ENCODE measurements at regions not wholly inside any gene's neighbourhood (a gene's known extent, or its start where the extent isn't known, plus 50 kb on each side); places are given as distances from the start of the nearest gene placed in this dataset.

GRCh38 chr9:121592265-121592664 is 59.2 kb upstream of the DAB2IP start:
- TF ChIP-seq CTCF (IDR thresholded peaks at IDR 0.05) (no peak), POLR2AphosphoS5 (IDR thresholded peaks at IDR 0.05) (no peak), POLR2A (IDR thresholded peaks at IDR 0.05) (no peak)

Data from transverse colon (tissue), 4 donors.